GM12878 (cell line): ENCODE measurements at regions not wholly inside any gene's neighbourhood (a gene's known extent, or its start where the extent isn't known, plus 50 kb on each side); places are given as distances from the start of the nearest gene placed in this dataset.

Source experiments
- ATAC-seq: fragments of 200-7000 bp; cut with Tn5 transposase; 3 replicates; pipeline ENCODE4 v1.9.1; 2020; ENCODE audit warnings: mild to moderate bottlenecking, moderate library complexity
- BruUV-seq: library from RNA; stranded (reverse); fragments of 400-500 nt; replicated peaks from 2 replicates; lab custom pipeline; 2021; lab: Mats Ljungman, UMichigan
- CTCF ChIA-PET: fragments of 300-600 bp; sonication (Branson Sonifier 250); formaldehyde crosslinking; extraction: SDS; loops from one replicate; lab custom pipeline; 2021; ENCODE audit warnings: inconsistent platforms; lab: Yijun Ruan, JAX
- POLR2A ChIA-PET: fragments of 350-600 bp; formaldehyde crosslinking; extraction: SDS; loops from one replicate; lab custom pipeline; 2021; ENCODE audit warnings: inconsistent platforms; lab: Charles Lee
- RAD21 ChIA-PET: fragments of 300-600 bp; sonication (Branson Sonifier 250); formaldehyde crosslinking; loops from one replicate; lab custom pipeline; 2023; ENCODE audit warnings: antibody characterized with exemption; ENCODE audit not compliant: unreplicated experiment; lab: Charles Lee
- SMC1A ChIA-PET: fragments of 300-600 bp; sonication (Branson Sonifier 250); formaldehyde crosslinking; loops from one replicate; lab custom pipeline; 2023; ENCODE audit not compliant: unreplicated experiment, uncharacterized antibody; lab: Charles Lee
- DNase-seq: peaks from one replicate; pipeline ENCODE4 v3.0.0-alpha.2; 2011; ENCODE audit warnings: low read depth, low spot score
- FAIRE-seq: peaks from 3 replicates; lab custom pipeline; 2011; peaks lifted over from hg19 to GRCh38; lab: Jason Lieb, UNC
- H2AFZ ChIP-seq: 2 replicates; pipeline ENCODE4 v1.6.0; 2011; ENCODE audit warnings: low read depth, low read length, control low read depth; ENCODE audit not compliant: control insufficient read depth
- H3K27ac ChIP-seq: 2 replicates; pipeline ENCODE4 v1.5.1; 2011; ENCODE audit warnings: control low read depth; ENCODE audit not compliant: control insufficient read depth, insufficient read depth
- H3K27me3 ChIP-seq, 2 experiments: replicated peaks in 1 of 2; 2 replicates each; pipeline versions ENCODE4 v1.6.0 to v1.6.1; 2011; ENCODE audit warnings: low read length in 1 of 2; ENCODE audit not compliant: control insufficient read depth in 2 of 2, insufficient read depth in 2 of 2
- H3K36me3 ChIP-seq, 2 experiments: 2 replicates each; pipeline ENCODE4 v1.5.1; 2011; ENCODE audit warnings: low read length in 1 of 2; ENCODE audit not compliant: control insufficient read depth in 2 of 2, insufficient read depth in 2 of 2
- H3K4me1 ChIP-seq: 2 replicates; pipeline ENCODE4 v1.6.1; 2011; ENCODE audit warnings: mild to moderate bottlenecking, low read length, moderate library complexity, mixed read lengths; ENCODE audit not compliant: control insufficient read depth, insufficient read depth
- H3K4me2 ChIP-seq: 2 replicates; pipeline ENCODE4 v1.6.0; 2011; ENCODE audit warnings: control low read depth; ENCODE audit not compliant: control insufficient read depth, insufficient read depth
- H3K4me3 ChIP-seq: fragments of 200-600 bp; sonication (generic); 2 replicates; pipeline ENCODE4 v1.5.1; 2016
- H3K79me2 ChIP-seq: 2 replicates; pipeline ENCODE4 v1.6.0; 2011; ENCODE audit warnings: low read length; ENCODE audit not compliant: control insufficient read depth, insufficient read depth
- H3K9ac ChIP-seq: 2 replicates; pipeline ENCODE4 v1.8.0; 2011; ENCODE audit warnings: low read length, control low read depth, mixed read lengths; ENCODE audit not compliant: control insufficient read depth, insufficient read depth
- H3K9me3 ChIP-seq: replicated peaks from 3 replicates; pipeline ENCODE4 v1.5.1; 2011; ENCODE audit warnings: mild to moderate bottlenecking, low read length; ENCODE audit not compliant: control insufficient read depth, insufficient read depth
- H4K20me1 ChIP-seq: 2 replicates; pipeline ENCODE4 v1.6.0; 2011; ENCODE audit not compliant: control insufficient read depth, insufficient read depth
- E2F4 ChIP-seq: IDR thresholded peaks from 2 replicates; pipeline ENCODE4 v1.6.1; 2012; ENCODE audit warnings: low read depth, low read length, improper control_type of control experiment
- EGR1 ChIP-seq, 2 experiments: IDR thresholded peaks; 1 replicate in 1 of 2; 2 replicates in 1 of 2; pipeline ENCODE4 v1.6.1; 2011 to 2012; ENCODE audit warnings: low read depth in 2 of 2, low read length in 2 of 2, borderline replicate concordance in 1 of 2, mild to moderate bottlenecking in 1 of 2, moderate library complexity in 1 of 2
- ELK1 ChIP-seq: IDR thresholded peaks from 2 replicates; pipeline ENCODE4 v1.6.1; 2012; ENCODE audit warnings: low read depth, low read length, improper control_type of control experiment
- MAX ChIP-seq: IDR thresholded peaks from 2 replicates; pipeline ENCODE4 v1.6.1; 2012; ENCODE audit warnings: low read depth, low read length, improper control_type of control experiment
- MTA2 ChIP-seq: fragments of 450-650 bp; IDR thresholded peaks from 2 replicates; pipeline ENCODE4 v1.6.1; 2016; ENCODE audit warnings: low read depth, mild to moderate bottlenecking, moderate library complexity
- NR2C2 ChIP-seq: IDR thresholded peaks from 2 replicates; pipeline ENCODE4 v1.6.1; 2011; ENCODE audit warnings: borderline replicate concordance, low read depth; ENCODE audit not compliant: control insufficient read depth, insufficient read length
- RAD21 ChIP-seq: IDR thresholded peaks from 2 replicates; pipeline ENCODE4 v1.6.1; 2011; ENCODE audit warnings: mild to moderate bottlenecking, low read depth, low read length, moderate library complexity; ENCODE audit not compliant: insufficient read depth
- RELA ChIP-seq: fragments of 450-650 bp; IDR thresholded peaks from 2 replicates; pipeline ENCODE4 v1.8.0; 2014; ENCODE audit warnings: borderline replicate concordance; ENCODE audit not compliant: partially characterized antibody
- SP1 ChIP-seq: IDR thresholded peaks from one replicate; pipeline ENCODE4 v1.6.1; 2011; ENCODE audit warnings: low read depth, low read length
- STAT1 ChIP-seq: fragments of 450-650 bp; conservative IDR thresholded peaks from 2 replicates; pipeline ENCODE4 v1.6.1; 2014; ENCODE audit warnings: antibody characterized with exemption, mild to moderate bottlenecking
- ZNF217 ChIP-seq: fragments of 450-650 bp; IDR thresholded peaks from 2 replicates; pipeline ENCODE4 v1.6.1; 2017; ENCODE audit warnings: antibody characterized with exemption, mild to moderate bottlenecking
- ZNF384 ChIP-seq: IDR thresholded peaks from 2 replicates; pipeline ENCODE4 v1.6.1; 2012; ENCODE audit warnings: low read depth, mild to moderate bottlenecking, low read length, improper control_type of control experiment, borderline replicate concordance
- WGBS: methylation state at CpG from one replicate; pipeline ENCODE4 v1.1.6; 2016; ENCODE audit warnings: low lambda C conversion rate; ENCODE audit not compliant: insufficient replicate concordance, insufficient coverage; ENCODE audit errors: missing lambda C conversion rate; 5-methylcytosine and 5-hydroxymethylcytosine counted together
- in situ Hi-C: fragments of 300-500 bp; cut with MboI; formaldehyde crosslinking; loops from 9 replicates; pipeline ENCODE4 v1.14.3; 2018; ENCODE audit warnings: mixed read lengths
- intact Hi-C: fragments of 100-400 bp; cut with micrococcal nuclease; formaldehyde crosslinking; loops from one replicate; pipeline ENCODE4 v1.14.2; 2022; ENCODE audit not compliant: unreplicated experiment
- TF ChIP-seq, protein P1 (sequence below): IDR thresholded peaks from 2 replicates; pipeline ENCODE4 v1.6.1; 2011; ENCODE audit warnings: borderline replicate concordance, low read depth, mild to moderate bottlenecking, moderate library complexity, low read length; ENCODE audit not compliant: insufficient read depth, poor library complexity, severe bottlenecking
- TF ChIP-seq, protein P2 (sequence below): fragments of 450-650 bp; formaldehyde crosslinking; IDR thresholded peaks from 2 replicates; pipeline ENCODE4 v1.4.0; 2020; ENCODE audit warnings: mild to moderate bottlenecking, moderate library complexity

- TF ChIP-seq ELK1 = no peak
- no peak for TF ChIP-seq SP1
- no peak for TF ChIP-seq E2F4
Observed at GRCh38 chr13:110054041-110054440, 252.9 kb downstream of the COL4A1 start (continued).

DNA sequence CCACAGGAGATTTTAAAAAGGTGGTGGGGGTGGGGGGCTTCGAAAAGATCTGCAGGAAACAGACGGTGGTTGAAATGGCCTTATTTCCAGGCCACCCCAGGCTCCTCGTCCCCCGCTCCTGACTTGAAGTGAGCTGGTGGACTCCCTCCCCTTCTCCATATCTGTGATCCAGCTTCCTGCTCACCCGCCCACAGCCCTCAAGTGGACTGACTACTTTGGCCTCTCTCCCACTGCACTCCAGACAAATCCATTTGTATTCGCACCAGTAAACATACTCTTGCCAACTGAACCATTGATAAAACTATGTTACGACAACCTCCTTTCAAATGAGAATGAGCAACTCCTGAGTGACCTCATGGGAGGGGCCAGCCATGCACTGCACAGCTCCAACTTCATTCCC is 259.5 kb downstream of the COL4A1 start:
- H3K4me2 ChIP-seq = no peak overlapping the region
- BruUV-seq = no TSS peak
- H3K27ac ChIP-seq = no peak overlapping the region
- no peaks in the 10 kb centered on the region for H3K36me3 ChIP-seq
- WGBS = 16% methylated on average over 7 of the region's 7 CpGs
- no peaks in the 10 kb centered on the region for H3K4me1 ChIP-seq
- H4K20me1 ChIP-seq = no peaks in the 10 kb centered on the region
- H3K9ac ChIP-seq = no peak overlapping the region
- H3K27me3 ChIP-seq = no peaks in the 10 kb centered on the region
- DNase-seq (no peak), FAIRE-seq (no peak), ATAC-seq (no peak)
- no peak overlapping the region for H3K4me3 ChIP-seq
- ChIA-PET SMC1A (interaction anchor here (0.7 to 0.8 kb wide), 2 partner anchors 51 to 614 kb away, joined by 3 read pairs; no protein-coding TSS in a partner anchor), POLR2A (no interaction called here), CTCF (interaction anchor here (1.0 kb wide), 1 partner anchor 12 kb away, joined by 3 read pairs; no protein-coding TSS in a partner anchor), RAD21 (no interaction called here)
- H2AFZ ChIP-seq = no peak overlapping the region
- H3K9me3 ChIP-seq = no peaks in the 10 kb centered on the region
- H3K79me2 ChIP-seq = no peaks in the 10 kb centered on the region
- in situ Hi-C loops = no loop called here
- intact Hi-C loops = no loop called here
- TF ChIP-seq, protein P1, sequence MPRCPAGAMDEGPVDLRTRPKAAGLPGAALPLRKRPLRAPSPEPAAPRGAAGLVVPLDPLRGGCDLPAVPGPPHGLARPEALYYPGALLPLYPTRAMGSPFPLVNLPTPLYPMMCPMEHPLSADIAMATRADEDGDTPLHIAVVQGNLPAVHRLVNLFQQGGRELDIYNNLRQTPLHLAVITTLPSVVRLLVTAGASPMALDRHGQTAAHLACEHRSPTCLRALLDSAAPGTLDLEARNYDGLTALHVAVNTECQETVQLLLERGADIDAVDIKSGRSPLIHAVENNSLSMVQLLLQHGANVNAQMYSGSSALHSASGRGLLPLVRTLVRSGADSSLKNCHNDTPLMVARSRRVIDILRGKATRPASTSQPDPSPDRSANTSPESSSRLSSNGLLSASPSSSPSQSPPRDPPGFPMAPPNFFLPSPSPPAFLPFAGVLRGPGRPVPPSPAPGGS = no peak
- TF ChIP-seq NR2C2 = no peak
- TF ChIP-seq EGR1 (IDR thresholded peaks at IDR 0.05; ENCODE audit: borderline replicate concordance in 1 of 2, low read depth in 2 of 2, low read length in 2 of 2) = no peak
- TF ChIP-seq RAD21 = no peak
- no peak for TF ChIP-seq RELA
- no peak for TF ChIP-seq MAX
- TF ChIP-seq ZNF384 = no peak
- no peak for TF ChIP-seq ZNF217
- TF ChIP-seq, protein P2, sequence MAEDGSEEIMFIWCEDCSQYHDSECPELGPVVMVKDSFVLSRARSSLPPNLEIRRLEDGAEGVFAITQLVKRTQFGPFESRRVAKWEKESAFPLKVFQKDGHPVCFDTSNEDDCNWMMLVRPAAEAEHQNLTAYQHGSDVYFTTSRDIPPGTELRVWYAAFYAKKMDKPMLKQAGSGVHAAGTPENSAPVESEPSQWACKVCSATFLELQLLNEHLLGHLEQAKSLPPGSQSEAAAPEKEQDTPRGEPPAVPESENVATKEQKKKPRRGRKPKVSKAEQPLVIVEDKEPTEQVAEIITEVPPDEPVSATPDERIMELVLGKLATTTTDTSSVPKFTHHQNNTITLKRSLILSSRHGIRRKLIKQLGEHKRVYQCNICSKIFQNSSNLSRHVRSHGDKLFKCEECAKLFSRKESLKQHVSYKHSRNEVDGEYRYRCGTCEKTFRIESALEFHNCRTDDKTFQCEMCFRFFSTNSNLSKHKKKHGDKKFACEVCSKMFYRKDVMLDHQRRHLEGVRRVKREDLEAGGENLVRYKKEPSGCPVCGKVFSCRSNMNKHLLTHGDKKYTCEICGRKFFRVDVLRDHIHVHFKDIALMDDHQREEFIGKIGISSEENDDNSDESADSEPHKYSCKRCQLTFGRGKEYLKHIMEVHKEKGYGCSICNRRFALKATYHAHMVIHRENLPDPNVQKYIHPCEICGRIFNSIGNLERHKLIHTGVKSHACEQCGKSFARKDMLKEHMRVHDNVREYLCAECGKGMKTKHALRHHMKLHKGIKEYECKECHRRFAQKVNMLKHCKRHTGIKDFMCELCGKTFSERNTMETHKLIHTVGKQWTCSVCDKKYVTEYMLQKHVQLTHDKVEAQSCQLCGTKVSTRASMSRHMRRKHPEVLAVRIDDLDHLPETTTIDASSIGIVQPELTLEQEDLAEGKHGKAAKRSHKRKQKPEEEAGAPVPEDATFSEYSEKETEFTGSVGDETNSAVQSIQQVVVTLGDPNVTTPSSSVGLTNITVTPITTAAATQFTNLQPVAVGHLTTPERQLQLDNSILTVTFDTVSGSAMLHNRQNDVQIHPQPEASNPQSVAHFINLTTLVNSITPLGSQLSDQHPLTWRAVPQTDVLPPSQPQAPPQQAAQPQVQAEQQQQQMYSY (CRISPR knock-in tag) = no peak
- no peak for TF ChIP-seq MTA2
- TF ChIP-seq STAT1 = no peak
